ENCODE measurements at regions not wholly inside any gene's neighbourhood (a gene's known extent, or its start where the extent isn't known, plus 50 kb on each side); places are given as distances from the start of the nearest gene placed in this dataset.

DNA sequence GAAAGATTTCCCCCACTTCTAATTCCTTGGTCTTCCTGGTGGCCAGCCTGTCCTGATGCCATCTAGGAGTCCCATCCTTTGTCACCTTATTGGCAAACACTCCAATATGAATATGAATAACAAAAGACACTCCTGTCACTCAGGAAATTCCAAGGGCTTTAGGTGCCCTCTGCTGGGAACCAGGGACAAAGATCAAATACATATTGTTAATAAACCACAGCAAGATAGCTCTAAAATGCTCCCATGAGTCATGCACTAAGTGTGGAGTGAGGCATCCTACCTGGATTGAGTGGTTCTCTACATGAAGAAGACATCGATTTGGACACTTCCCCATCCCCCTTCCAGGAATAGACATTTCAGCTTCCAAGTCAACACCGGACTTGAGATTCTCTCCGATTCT is 823.6 kb downstream of the TBC1D22A start:
- no peaks in the 10 kb centered on the region for H3K27me3 ChIP-seq
- H3K4me1 ChIP-seq (replicated peaks in 1 of 2), result no peaks in the 10 kb centered on the region
- no peaks in the 10 kb centered on the region for H3K36me3 ChIP-seq (replicated peaks in 1 of 2)
- H3K27ac ChIP-seq, result no peak overlapping the region
- TF ChIP-seq POLR2A (IDR thresholded peaks at IDR 0.05), result no peak
- TF ChIP-seq, protein P1, sequence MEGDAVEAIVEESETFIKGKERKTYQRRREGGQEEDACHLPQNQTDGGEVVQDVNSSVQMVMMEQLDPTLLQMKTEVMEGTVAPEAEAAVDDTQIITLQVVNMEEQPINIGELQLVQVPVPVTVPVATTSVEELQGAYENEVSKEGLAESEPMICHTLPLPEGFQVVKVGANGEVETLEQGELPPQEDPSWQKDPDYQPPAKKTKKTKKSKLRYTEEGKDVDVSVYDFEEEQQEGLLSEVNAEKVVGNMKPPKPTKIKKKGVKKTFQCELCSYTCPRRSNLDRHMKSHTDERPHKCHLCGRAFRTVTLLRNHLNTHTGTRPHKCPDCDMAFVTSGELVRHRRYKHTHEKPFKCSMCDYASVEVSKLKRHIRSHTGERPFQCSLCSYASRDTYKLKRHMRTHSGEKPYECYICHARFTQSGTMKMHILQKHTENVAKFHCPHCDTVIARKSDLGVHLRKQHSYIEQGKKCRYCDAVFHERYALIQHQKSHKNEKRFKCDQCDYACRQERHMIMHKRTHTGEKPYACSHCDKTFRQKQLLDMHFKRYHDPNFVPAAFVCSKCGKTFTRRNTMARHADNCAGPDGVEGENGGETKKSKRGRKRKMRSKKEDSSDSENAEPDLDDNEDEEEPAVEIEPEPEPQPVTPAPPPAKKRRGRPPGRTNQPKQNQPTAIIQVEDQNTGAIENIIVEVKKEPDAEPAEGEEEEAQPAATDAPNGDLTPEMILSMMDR (IDR thresholded peaks at IDR 0.05), result no peak
- WGBS, 4 donors, result 70 to 85% (median 78%) methylated on average over 3 of the region's 3 CpGs
- no peak for DNase-seq
- intact Hi-C loops (cut with DNase I), result no loop called here
- no peak overlapping the region for H3K4me3 ChIP-seq
- peaks cover 0 to 6% (median 0%) of the 10 kb centered on the region in 3 donors for H3K9me3 ChIP-seq (replicated peaks in 1 of 3)

DNA sequence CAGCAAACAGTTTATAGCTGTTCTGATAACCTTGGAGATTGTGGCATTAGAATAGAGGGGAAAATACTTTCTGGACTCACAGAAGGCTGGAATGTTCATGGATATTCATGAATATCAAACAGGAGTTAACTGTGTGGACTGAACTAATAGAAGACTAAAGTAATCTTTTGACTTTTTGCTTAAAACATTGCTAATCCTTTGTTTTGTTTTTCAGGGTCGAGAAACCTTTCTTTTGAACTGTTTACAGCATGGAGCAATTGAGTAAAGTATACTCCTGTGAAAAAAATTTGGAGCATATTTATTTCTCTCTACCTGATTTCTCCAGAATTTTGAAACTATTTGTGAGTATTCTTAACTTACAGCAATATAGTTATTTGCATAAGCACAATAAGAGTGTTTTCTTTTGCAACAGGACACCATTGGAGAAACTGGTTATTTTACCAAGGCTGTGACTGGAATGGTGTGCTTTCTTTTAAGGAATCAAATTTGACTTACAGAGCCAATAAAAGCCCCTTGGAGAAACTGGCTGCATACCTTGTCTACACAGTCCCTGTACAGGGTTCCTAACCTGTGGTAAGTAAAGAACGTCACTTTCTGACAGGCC is 821.6 kb downstream of the TBC1D22A start:
- no peaks in the 10 kb centered on the region for H3K36me3 ChIP-seq (replicated peaks in 1 of 2)
- WGBS, 4 donors, result 60 to 73% (median 66%) methylated on average over 2 of the region's 2 CpGs
- peaks cover 0 to 6% (median 0%) of the 10 kb centered on the region in 3 donors for H3K9me3 ChIP-seq (replicated peaks in 1 of 3)
- DNase-seq, result no peak
- no peaks in the 10 kb centered on the region for H3K27me3 ChIP-seq
- no peak overlapping the region for H3K4me3 ChIP-seq
- TF ChIP-seq POLR2A (IDR thresholded peaks at IDR 0.05), result no peak
- TF ChIP-seq, protein P1 (IDR thresholded peaks at IDR 0.05), result no peak
- intact Hi-C loops (cut with DNase I), result no loop called here
- H3K4me1 ChIP-seq (replicated peaks in 1 of 2), result no peaks in the 10 kb centered on the region
- H3K27ac ChIP-seq, result no peak overlapping the region

DNA sequence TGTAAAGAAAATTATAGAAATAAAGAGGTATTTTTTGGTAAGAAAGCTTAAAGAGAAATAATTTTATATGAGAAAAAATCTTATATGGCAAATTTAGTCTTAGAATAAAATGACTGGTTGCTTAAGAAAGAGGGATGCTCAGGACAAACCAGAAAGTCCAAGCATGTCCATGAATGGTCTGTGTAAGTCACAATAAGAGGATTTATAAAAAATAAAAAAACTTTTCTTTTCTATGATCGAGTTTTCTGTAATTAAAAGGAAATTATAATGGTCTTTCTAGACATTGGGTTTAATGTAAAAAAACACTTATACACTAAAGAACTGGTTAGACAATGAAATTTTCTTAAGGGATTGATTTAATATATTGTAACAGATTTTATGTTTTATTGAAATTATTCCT is 819.6 kb downstream of the TBC1D22A start:
- no peak for DNase-seq
- Histone ChIP-seq H3K27me3 (no peaks in the 10 kb centered on the region), H3K4me1 (replicated peaks in 1 of 2) (no peaks in the 10 kb centered on the region), H3K9me3 (replicated peaks in 1 of 3) (peaks cover 0 to 6% (median 0%) of the 10 kb centered on the region in 3 donors), H3K27ac (no peak overlapping the region), H3K36me3 (replicated peaks in 1 of 2) (no peaks in the 10 kb centered on the region), H3K4me3 (no peak overlapping the region)
- 42 to 62% (median 55%) methylated on average over 1 of the region's 1 CpG for WGBS, 4 donors
- no peak for TF ChIP-seq POLR2A (IDR thresholded peaks at IDR 0.05)
- TF ChIP-seq, protein P1 (IDR thresholded peaks at IDR 0.05), result no peak
- intact Hi-C loops (cut with DNase I), result no loop called here

DNA sequence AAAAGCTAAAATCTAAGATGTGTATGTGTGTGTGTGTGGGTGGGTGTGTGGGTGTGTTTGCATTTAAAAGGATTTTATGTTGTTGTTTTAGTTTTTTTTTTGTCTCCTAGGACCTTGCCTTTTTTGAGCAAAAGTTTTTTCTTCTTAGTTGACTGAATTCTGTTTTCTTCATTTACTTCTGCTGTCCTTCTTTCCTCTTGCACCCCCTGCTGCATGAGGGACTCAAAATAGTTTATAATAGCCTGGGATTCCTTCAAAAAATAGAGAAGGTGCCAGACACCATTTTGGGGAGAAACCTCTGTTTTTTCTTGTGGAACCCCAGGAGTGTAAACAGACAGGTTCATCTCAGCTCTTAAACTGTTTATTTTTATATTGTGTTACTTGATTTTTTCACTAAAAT is 817.7 kb downstream of the TBC1D22A start:
- Histone ChIP-seq H3K9me3 (replicated peaks in 1 of 3) (peaks cover 0 to 6% (median 0%) of the 10 kb centered on the region in 3 donors), H3K27me3 (no peaks in the 10 kb centered on the region), H3K4me3 (no peak overlapping the region), H3K36me3 (replicated peaks in 1 of 2) (no peaks in the 10 kb centered on the region), H3K4me1 (replicated peaks in 1 of 2) (no peaks in the 10 kb centered on the region), H3K27ac (no peak overlapping the region)
- DNase-seq, result no peak
- intact Hi-C loops (cut with DNase I), result no loop called here
- TF ChIP-seq, protein P1 (IDR thresholded peaks at IDR 0.05), result no peak
- no peak for TF ChIP-seq POLR2A (IDR thresholded peaks at IDR 0.05)

Data from adrenal gland (tissue), 9 donors.